ENCODE measurements at regions not wholly inside any gene's neighbourhood (a gene's known extent, or its start where the extent isn't known, plus 50 kb on each side); places are given as distances from the start of the nearest gene placed in this dataset.

- no peak overlapping the region for H2AK9ac ChIP-seq (replicated peaks; ENCODE audit: low read depth, low read length, poor library complexity)
- H3K56ac ChIP-seq (ENCODE audit: extremely low read depth, insufficient read depth, low read length) = no peak overlapping the region
- no peak overlapping the region for H4K8ac ChIP-seq (ENCODE audit: low read depth in 2 of 2, low read length in 2 of 2)
- BruUV-seq (replicated peaks) = no TSS peak
- H3K4me2 ChIP-seq (ENCODE audit: low read depth, low read length) = no peak overlapping the region
- no peak overlapping the region for H3K9ac ChIP-seq (ENCODE audit: low read depth, low read length)
- H3K27ac ChIP-seq (ENCODE audit: insufficient read depth, low read length) = peak overlapping the region; percentile 56; the same call in 1 of the 2 replicates
- no peak overlapping the region for H3K14ac ChIP-seq (replicated peaks; ENCODE audit: low read depth, low read length)
- POLR2A ChIA-PET (ENCODE audit: unreplicated experiment) = no interaction called here
- peaks cover 4% of the 10 kb centered on the region for H3K36me3 ChIP-seq (ENCODE audit: control insufficient read depth, insufficient read depth, low read length)
- intact Hi-C loops (cut with micrococcal nuclease) = no loop called here
- H3K9me3 ChIP-seq (ENCODE audit: control insufficient read depth, insufficient read depth, low read length) = no peaks in the 10 kb centered on the region
- no peak overlapping the region for H3K4me3 ChIP-seq (ENCODE audit: insufficient read depth, low read depth, low read length)
- TF ChIP-seq RAD21 (IDR thresholded peaks at IDR 0.05; ENCODE audit: low read length) = no peak
- no peak for TF ChIP-seq MAZ (IDR thresholded peaks at IDR 0.05; ENCODE audit: borderline replicate concordance, low read depth, low read length)
- TF ChIP-seq CHD1 (IDR thresholded peaks at IDR 0.05; ENCODE audit: low read depth, low read length) = no peak
- TF ChIP-seq RFX5 (IDR thresholded peaks at IDR 0.05; ENCODE audit: low read depth, low read length) = no peak
- no peak for TF ChIP-seq MAFK (IDR thresholded peaks at IDR 0.05; ENCODE audit: low read depth, low read length)
- TF ChIP-seq USF2 (IDR thresholded peaks at IDR 0.05; ENCODE audit: low read depth, low read length) = no peak
- TF ChIP-seq RCOR1 (IDR thresholded peaks at IDR 0.05; ENCODE audit: insufficient replicate concordance, low read length) = no peak
- TF ChIP-seq BHLHE40 (IDR thresholded peaks at IDR 0.05; ENCODE audit: low read depth, low read length) = no peak
- TF ChIP-seq POLR2A (IDR thresholded peaks at IDR 0.05; ENCODE audit: low read depth, low read length) = no peak
- TF ChIP-seq FOS (IDR thresholded peaks at IDR 0.05; ENCODE audit: low read depth, low read length) = no peak
- no peak for TF ChIP-seq CEBPB (IDR thresholded peaks at IDR 0.05; ENCODE audit: low read depth, low read length)
- TF ChIP-seq ELK1 (IDR thresholded peaks at IDR 0.05; ENCODE audit: borderline replicate concordance, low read depth, low read length) = no peak
- TF ChIP-seq MXI1 (IDR thresholded peaks at IDR 0.05; ENCODE audit: borderline replicate concordance, low read depth, low read length) = no peak
- TF ChIP-seq NFE2L2 (IDR thresholded peaks at IDR 0.05; ENCODE audit: low read depth, low read length) = no peak
- no peak for TF ChIP-seq SMC3 (IDR thresholded peaks at IDR 0.05; ENCODE audit: low read depth, low read length)
- TF ChIP-seq, protein P1, sequence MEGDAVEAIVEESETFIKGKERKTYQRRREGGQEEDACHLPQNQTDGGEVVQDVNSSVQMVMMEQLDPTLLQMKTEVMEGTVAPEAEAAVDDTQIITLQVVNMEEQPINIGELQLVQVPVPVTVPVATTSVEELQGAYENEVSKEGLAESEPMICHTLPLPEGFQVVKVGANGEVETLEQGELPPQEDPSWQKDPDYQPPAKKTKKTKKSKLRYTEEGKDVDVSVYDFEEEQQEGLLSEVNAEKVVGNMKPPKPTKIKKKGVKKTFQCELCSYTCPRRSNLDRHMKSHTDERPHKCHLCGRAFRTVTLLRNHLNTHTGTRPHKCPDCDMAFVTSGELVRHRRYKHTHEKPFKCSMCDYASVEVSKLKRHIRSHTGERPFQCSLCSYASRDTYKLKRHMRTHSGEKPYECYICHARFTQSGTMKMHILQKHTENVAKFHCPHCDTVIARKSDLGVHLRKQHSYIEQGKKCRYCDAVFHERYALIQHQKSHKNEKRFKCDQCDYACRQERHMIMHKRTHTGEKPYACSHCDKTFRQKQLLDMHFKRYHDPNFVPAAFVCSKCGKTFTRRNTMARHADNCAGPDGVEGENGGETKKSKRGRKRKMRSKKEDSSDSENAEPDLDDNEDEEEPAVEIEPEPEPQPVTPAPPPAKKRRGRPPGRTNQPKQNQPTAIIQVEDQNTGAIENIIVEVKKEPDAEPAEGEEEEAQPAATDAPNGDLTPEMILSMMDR (conservative IDR thresholded peaks at IDR 0.05; ENCODE audit: low read depth, low read length) = no peak
- no peak overlapping the region for H2AK5ac ChIP-seq (ENCODE audit: low read depth, low read length)
- dilution Hi-C loops (cut with HindIII; ENCODE audit: low sequenced_read_pairs, unreplicated experiment) = no loop called here
- no peak overlapping the region for H3K4ac ChIP-seq (ENCODE audit: low read depth, low read length)
- H3K9me1 ChIP-seq (ENCODE audit: insufficient read depth, low read length) = peaks cover 4% of the 10 kb centered on the region
- CTCF ChIA-PET = interaction anchor here (0.6 kb wide), 1 partner anchor 15 kb away, joined by 3 read pairs; no protein-coding TSS in a partner anchor
- 0 out of 2 replicates have a peak overlapping the region, but pooled peaks have one; percentile 35 for H3K18ac ChIP-seq (ENCODE audit: low read depth, low read length)
- DNase-seq = no peak
- no peak overlapping the region for H2BK5ac ChIP-seq (ENCODE audit: low read depth, low read length, poor library complexity, severe bottlenecking)
- H4K91ac ChIP-seq (ENCODE audit: insufficient read depth, low read depth, low read length) = no peak overlapping the region
- in situ Hi-C loops (cut with MboI; ENCODE audit: low sequenced_read_pairs) = no loop called here
- peak; percentile 38 for ATAC-seq (ENCODE audit: low read depth)
- H2BK20ac ChIP-seq (ENCODE audit: low read depth, low read length) = no peak overlapping the region
- H4K20me1 ChIP-seq (ENCODE audit: insufficient read depth, low read length) = no peaks in the 10 kb centered on the region
- H3K4me1 ChIP-seq (ENCODE audit: control insufficient read depth, insufficient read depth, low read length) = peaks cover 4% of the 10 kb centered on the region; the same call in 1 of the 2 replicates
- H3K23ac ChIP-seq (ENCODE audit: low read depth, low read length) = no peak overlapping the region
- no peaks in the 10 kb centered on the region for H3K27me3 ChIP-seq (ENCODE audit: control insufficient read depth, insufficient read depth, low read length)
- WGBS, 2 experiments (ENCODE audit: extremely low coverage in 2 of 2, insufficient read length in 1 of 2) = no CpG with 5 or more reads among the region's 2 CpGs
- H2BK120ac ChIP-seq (ENCODE audit: low read depth, low read length) = no peak overlapping the region
- no peak overlapping the region for H4K5ac ChIP-seq (ENCODE audit: low read depth, low read length)
- no peak overlapping the region for H2AFZ ChIP-seq (replicated peaks; ENCODE audit: low read length, poor library complexity)
- no peaks in the 10 kb centered on the region for H3K79me1 ChIP-seq (ENCODE audit: low read depth in 1 of 2, low read length in 2 of 2)
- H2BK15ac ChIP-seq (ENCODE audit: low read depth, low read length) = no peak overlapping the region
Observed at GRCh38 chr6:22067671-22068070, 229.2 kb downstream of the PRL start.
